Kidney epithelial cell (primary cell): ENCODE measurements at regions not wholly inside any gene's neighbourhood (a gene's known extent, or its start where the extent isn't known, plus 50 kb on each side); places are given as distances from the start of the nearest gene placed in this dataset.

Source experiments
- DNase-seq: peaks from one replicate; pipeline ENCODE4 v3.0.0-alpha.2; 2010; ENCODE audit warnings: low read depth
- H3K27me3 ChIP-seq: 2 replicates; pipeline ENCODE4 v1.6.0; 2011; ENCODE audit warnings: low read length; ENCODE audit not compliant: control insufficient read depth, insufficient read depth
- H3K36me3 ChIP-seq: 2 replicates; pipeline ENCODE4 v1.5.1; 2011; ENCODE audit warnings: low read length; ENCODE audit not compliant: control insufficient read depth, insufficient read depth
- H3K4me3 ChIP-seq: 2 replicates; pipeline ENCODE4 v1.5.1; 2011; ENCODE audit warnings: low read depth, mild to moderate bottlenecking, control low read depth, low read length
- TF ChIP-seq, protein P1 (sequence below): IDR thresholded peaks from 2 replicates; pipeline ENCODE4 v1.5.1; 2011; ENCODE audit warnings: mild to moderate bottlenecking, moderate library complexity, low read length, control low read depth, inconsistent platforms; ENCODE audit not compliant: insufficient read depth, poor library complexity, severe bottlenecking

GRCh38 chr11:127738771-127739286 lies 738.3 kb upstream of the KIRREL3 start:
- no peaks in the 10 kb centered on the region for H3K27me3 ChIP-seq
- no peak for DNase-seq
- TF ChIP-seq, protein P1, sequence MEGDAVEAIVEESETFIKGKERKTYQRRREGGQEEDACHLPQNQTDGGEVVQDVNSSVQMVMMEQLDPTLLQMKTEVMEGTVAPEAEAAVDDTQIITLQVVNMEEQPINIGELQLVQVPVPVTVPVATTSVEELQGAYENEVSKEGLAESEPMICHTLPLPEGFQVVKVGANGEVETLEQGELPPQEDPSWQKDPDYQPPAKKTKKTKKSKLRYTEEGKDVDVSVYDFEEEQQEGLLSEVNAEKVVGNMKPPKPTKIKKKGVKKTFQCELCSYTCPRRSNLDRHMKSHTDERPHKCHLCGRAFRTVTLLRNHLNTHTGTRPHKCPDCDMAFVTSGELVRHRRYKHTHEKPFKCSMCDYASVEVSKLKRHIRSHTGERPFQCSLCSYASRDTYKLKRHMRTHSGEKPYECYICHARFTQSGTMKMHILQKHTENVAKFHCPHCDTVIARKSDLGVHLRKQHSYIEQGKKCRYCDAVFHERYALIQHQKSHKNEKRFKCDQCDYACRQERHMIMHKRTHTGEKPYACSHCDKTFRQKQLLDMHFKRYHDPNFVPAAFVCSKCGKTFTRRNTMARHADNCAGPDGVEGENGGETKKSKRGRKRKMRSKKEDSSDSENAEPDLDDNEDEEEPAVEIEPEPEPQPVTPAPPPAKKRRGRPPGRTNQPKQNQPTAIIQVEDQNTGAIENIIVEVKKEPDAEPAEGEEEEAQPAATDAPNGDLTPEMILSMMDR = no peak

DNA sequence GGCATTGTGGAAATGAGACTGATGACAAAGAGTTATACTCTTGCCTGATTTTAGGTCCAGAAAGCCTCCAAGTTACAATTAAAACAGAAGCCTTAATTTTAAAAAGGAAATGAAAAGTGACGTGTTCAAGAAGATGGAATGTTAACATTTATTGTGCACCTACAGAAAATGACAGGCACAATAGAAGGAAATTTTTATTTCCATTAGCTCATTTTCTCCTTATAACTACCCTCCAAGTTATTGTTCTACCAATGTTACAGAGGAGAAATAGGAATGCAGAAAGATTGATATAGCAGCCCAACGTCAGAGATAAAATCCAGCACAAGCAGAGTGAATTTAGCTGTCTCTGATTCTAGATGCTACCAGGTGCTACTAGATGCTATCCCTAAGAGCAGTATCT lies 736.9 kb upstream of the KIRREL3 start:
- Histone ChIP-seq H3K27me3 (no peaks in the 10 kb centered on the region), H3K36me3 (no peaks in the 10 kb centered on the region), H3K4me3 (no peak overlapping the region)
- DNase-seq = no peak
- TF ChIP-seq, protein P1 = no peak

More at GRCh38 chr11:127738771-127739286, 738.3 kb upstream of the KIRREL3 start:
- H3K4me3 ChIP-seq = no peak overlapping the region
- no peaks in the 10 kb centered on the region for H3K36me3 ChIP-seq

- Histone ChIP-seq H3K4me3 (no peak overlapping the region), H3K27me3 (no peaks in the 10 kb centered on the region), H3K36me3 (no peaks in the 10 kb centered on the region)
- TF ChIP-seq, protein P1 = no peak
- DNase-seq = no peak
Observed at GRCh38 chr11:127733552-127733951, 733.0 kb upstream of the KIRREL3 start.

DNA sequence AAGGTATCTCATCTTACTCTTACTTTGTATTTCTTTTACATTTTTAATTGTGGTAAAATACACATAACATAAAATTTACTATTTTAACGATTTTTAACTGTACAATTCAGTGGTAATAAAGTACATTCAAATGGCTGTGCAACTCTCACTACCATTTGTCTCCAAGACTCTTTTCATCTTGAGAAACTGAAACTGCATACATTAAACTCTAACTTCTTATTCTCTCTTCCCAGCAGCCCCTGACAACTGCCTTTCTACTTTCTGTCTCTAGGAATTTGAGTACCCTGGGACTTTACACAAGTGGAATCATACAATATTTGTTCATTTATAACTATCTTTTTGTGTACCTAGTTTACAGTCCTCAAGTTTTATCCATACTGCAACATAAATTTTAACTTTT lies 725.8 kb upstream of the KIRREL3 start:
- TF ChIP-seq, protein P1 = no peak
- no peaks in the 10 kb centered on the region for H3K36me3 ChIP-seq

GRCh38 chr11:127723714-127724113 lies 723.1 kb upstream of the KIRREL3 start:
- Histone ChIP-seq H3K36me3 (no peaks in the 10 kb centered on the region), H3K4me3 (no peak overlapping the region), H3K27me3 (no peaks in the 10 kb centered on the region)
- TF ChIP-seq, protein P1 = no peak
- DNase-seq = no peak

More for the DNA sequence above, 725.8 kb upstream of the KIRREL3 start:
- no peaks in the 10 kb centered on the region for H3K27me3 ChIP-seq
- no peak overlapping the region for H3K4me3 ChIP-seq
- DNase-seq = no peak

DNA sequence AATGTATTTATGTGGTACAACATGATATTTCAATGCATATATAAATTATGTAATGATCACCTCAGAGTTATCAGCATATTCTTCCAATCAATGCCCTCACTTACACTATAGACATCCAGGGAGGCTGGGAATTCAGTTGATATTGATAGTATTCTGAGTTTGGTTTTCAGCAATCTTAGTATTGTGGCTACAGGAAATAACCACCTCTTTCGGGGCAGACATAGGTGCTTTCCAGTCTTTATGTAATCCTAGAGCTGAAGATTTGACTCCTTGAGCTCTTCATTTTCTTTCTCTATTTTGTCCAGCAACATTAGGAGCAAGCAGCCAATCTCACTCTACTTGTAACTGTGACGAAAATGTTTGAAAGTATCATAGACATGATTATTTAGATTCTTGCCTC lies 712.7 kb upstream of the KIRREL3 start:
- Histone ChIP-seq H3K36me3 (no peaks in the 10 kb centered on the region), H3K27me3 (no peaks in the 10 kb centered on the region), H3K4me3 (no peak overlapping the region)
- DNase-seq = no peak
- TF ChIP-seq, protein P1 = no peak
